ENCODE measurements at regions not wholly inside any gene's neighbourhood (a gene's known extent, or its start where the extent isn't known, plus 50 kb on each side); places are given as distances from the start of the nearest gene placed in this dataset.

DNA sequence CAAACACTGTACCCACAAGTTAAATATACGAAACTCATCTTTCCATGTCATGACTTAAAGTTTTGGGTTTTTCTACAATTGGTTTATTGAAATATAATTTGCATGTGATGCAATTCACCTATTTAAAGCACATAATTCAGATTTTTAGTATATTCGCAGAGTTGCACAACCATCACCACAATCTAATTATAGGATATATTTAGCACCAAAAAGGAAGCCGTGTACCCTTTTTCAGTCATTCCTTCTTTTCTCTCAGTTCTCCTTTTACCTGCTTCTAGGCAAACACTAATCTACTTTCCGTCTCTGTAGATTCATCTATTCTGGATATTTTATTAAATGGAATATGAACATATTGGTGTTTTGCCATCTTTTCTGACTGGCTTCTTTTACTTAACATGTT is 1458.1 kb upstream of the TENM4 start:
- no peak for DNase-seq

DNA sequence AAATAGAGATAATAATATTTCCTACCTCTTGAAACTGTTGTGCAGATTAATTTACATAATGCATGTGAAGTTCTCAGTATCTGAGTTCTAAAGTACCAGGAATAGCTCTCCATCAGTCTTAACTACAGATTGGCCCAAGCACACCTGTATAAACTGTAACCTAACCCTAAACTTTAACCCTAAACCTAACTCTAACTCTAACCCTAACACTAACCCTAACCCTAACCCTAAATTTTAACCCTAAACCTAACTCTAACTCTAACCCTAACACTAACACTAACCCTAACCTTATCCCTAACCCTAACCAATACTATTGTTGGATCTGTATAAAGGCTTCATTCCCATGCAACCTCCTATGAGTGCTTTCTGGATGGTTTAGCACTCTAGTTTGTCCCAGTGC is 1445.9 kb upstream of the TENM4 start:
- DNase-seq: no peak

DNA sequence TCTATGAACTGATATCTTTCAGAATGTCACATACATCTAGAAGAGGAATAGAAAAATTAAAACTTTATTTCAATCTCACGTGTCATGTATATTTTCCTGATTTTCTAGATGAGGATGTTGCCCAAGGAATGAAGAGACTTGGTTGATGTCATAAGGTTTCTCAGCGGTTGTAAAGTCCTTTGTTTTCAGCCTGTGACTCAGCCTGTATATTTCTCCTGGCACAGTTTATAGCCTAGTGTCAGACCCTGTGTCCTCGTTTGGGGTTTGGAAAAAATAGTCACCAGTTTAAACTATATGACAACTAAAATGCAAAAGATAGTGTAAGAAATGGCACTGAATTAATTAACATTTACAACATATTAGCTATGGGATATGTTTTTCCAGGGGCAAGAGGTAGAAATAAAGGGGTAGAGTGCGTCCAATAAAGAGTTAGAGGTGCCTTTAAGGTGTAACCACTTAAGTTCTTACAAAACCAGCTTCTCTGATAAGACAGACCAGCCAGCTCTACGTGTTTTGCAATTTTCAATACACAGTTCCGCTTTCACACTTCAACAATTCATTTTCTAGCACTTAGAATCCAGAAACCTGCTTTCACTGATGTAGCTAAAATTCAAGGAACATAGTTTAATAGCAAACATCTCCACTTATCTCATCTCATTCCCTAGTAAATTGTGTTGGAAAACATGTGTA is 1432.6 kb upstream of the TENM4 start:
- no peak for DNase-seq

DNA sequence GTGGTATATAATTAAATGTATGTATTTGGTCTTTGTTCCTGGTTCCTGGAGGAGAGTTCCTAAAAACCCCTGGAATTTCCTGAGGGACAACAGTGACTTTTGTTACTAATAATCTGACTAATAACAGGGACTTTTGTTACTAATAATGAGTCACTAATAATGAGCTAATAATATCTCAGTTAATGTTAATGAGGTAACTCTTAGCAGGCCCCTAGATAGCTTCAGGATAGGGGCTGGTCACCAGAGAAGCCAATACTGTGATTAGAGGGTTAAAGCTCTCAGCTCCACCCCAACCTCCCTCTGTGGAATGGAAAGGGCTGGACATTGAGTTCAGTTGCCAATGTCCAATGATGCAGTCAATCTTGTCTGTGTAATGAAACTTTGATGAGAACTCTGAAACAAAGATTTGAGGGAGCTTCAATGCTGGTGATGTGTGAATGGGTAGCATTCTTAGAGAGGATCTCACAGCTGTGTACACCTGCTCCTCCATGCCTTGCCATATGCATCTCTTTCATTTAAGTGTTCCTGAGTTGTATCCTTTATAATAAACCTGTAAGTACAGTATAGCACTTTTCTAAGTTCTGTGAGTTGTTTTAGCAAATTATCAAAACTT is 1431.4 kb upstream of the TENM4 start:
- no peak for DNase-seq

DNA sequence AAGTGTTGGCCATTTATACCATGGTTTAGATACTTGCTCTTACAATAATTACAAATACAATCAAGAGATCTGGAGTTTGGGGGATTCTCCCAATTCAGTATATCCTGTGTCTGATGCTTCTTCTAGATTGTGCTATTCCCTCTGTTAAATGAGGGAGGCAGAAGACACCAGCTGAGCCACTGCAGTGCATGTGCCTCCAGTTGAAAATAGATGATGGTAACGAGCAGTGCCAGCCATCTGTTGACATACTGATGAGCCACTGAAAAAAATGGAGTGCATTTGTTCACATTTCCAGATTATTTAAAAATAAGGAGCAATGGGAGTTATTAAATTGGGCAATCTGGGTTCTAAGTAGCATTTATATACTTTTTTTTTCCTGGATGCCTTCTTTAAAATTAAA is 1428.0 kb upstream of the TENM4 start:
- DNase-seq: no peak

DNA sequence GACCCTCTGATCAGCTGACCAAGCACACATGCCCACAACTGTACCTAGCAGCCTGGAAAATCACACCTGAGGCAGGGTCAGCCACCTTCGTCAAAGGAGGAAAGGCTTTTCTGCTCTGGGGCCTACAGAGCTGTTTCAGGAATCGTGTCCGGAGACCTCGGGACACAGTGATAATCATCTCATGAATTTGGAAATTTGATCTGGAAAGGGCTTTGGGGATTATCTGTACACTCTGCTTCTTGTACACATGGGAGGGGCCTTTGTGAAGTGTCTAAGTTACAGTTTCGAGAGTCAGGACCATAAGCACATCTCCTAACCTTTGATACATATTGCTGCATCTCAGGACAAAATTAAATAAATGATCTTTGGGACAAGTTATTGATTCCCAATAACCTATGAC is 1421.2 kb upstream of the TENM4 start:
- no peak for DNase-seq

DNA sequence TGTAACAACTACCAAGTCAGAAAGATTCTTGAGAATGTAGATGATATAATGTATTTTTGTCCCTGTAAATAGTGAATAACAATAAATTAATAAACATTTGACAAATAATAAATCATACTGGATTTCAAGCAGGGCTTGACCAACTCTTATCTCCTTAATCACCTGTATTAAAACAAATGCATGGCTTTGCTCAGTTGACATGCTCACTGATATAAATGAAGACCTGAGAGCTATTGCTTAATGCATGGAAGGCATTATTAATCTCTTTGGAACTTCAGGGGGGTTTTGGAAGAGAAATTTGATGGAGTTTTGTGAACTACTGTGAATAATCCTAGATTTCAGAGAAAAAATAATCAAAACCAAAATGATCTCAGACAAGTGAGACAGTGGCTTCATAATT is 1420.4 kb upstream of the TENM4 start:
- DNase-seq: no peak

DNA sequence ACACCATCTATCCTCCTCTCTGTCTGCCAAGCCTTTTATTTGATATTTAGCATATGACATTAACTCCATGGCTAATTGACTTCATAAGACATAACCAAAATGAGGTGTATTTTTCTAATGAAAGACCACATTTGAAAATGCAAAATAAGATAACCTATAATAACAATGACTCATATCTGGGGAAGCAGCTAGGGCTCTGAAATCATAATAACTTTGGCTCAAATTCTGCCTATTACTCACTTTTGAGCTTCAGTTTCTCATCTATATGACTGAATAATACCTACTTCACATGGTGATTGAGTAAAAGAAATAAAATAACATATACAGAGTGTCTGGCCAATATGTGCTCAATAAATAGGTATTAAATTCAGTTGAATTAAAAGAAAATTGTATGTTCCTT is 1419.8 kb upstream of the TENM4 start:
- no peak for DNase-seq

DNA sequence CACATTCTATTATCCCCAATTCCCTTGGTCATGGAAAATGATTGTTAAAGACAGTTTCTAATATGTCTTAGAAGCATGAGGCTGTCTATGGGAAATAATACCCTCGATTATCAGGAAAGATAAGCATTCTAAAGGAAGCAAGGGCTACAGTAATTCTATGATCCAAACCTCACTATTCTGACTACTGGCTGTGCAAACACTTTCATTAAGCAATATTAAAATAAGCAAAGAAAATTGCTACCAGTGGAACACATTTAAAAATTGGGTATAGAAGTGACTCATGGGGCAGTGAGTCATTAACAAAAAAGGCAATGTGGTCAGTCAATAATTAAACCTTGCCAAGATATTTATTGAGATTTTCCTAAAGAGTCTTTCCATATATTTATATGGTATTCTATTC is 1415.2 kb upstream of the TENM4 start:
- no peak for DNase-seq

DNA sequence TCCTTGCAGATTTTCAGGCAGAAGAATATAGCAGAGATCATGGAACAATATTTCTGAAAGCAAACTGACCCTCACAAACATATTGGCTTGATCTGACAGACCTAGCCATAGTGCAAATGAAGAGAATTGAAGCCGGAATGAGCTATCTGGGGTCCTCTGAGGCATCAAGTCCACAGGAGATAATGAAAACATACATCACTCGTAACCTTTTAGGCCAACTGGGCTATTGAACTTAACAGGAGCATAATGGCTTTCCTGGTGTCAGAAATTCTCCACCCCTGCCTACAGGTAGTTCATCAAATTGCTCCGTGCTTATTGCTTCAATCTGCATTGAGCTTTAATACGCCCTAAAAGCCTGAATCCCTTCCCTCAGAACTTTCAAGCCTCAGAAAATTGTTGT is 1414.6 kb upstream of the TENM4 start:
- DNase-seq: no peak

DNA sequence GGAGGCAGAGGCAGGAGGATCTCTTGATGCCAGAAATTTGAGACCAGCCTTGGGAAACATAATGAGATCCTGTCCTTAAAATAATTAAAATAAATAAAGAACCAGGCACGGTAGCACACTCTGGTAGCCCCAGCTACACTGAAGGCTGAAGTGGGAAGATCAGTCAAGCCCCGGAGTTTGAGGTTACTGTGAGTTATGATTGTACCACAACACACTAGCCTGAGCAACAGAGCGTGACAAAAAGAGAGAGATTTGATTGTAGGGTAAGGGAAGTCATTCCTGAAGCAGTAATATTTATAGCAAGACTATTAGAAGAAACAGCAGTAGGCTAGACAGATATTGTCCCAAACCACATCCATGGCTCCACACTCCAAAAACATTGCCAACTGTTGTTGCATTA is 1408.4 kb upstream of the TENM4 start:
- no peak for DNase-seq

DNA sequence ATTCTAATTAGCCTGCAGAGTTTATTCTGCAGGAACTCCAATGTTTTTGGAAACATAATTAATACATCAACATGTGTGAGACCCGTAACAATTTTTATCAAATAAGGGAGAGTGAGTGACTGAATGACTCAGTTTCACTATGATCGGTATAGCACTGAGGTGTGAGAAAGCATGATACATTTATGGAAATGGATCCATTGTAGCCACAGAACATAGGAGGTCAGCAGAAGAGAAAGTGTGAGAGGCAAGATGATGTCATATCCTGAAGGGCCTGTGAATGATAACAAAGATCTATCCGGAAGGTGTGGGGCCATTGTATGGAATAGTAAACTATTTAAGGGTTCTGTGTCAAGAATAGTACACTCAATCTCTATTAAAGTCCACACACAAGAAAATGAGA is 1406.1 kb upstream of the TENM4 start:
- no peak for DNase-seq

DNA sequence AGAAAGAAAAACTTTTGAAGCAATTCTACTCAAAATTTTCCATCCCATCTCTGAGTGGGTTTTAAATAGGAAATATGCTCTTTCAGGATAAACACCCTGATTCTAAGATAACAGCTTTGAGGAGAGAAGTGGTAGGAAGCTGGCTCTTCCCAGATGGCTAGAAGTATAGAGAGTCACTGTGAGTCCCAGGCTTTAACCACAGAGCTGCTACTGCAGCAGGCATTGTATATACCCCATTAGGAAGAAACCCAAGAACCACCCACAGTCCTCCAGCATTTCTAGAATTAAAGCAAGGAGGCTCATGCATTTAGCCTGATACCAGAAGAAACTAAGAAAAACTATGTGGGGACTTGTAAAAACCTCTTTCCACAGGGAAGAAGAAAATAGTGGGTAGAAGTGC is 1405.6 kb upstream of the TENM4 start:
- no peak for DNase-seq

DNA sequence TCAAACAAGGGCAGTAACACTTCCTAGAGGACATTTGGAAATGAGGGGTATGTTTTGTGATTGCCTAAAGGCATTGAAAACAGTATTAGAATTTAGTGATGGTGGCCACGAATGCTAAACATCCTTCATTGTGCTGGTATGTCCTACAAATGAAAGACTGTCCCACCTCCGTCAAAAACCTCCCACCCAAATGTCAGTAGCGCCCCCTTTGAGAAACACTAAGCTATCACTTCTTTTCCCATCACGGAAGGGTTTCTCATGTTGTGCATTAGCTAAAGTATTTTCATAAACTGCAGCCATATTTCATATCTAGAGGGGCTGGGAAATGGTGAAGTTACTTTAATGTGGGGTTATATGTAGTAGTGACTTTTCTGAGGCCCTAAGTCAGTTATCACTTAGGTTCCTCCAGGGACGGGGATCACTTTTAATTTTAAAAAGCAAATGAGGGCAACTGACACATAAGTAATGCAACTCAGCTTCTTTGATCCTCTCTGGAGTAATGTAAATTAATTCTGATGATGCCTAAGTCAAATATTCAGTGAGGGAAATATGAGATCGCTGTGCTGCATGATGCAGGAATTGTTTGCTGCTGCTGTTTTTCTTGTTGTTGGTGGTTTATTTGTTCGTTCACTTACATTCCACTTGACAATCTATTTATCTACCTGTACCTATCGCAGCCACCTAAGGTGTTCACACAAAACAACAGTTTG is 1403.4 kb upstream of the TENM4 start:
- DNase-seq: no peak

DNA sequence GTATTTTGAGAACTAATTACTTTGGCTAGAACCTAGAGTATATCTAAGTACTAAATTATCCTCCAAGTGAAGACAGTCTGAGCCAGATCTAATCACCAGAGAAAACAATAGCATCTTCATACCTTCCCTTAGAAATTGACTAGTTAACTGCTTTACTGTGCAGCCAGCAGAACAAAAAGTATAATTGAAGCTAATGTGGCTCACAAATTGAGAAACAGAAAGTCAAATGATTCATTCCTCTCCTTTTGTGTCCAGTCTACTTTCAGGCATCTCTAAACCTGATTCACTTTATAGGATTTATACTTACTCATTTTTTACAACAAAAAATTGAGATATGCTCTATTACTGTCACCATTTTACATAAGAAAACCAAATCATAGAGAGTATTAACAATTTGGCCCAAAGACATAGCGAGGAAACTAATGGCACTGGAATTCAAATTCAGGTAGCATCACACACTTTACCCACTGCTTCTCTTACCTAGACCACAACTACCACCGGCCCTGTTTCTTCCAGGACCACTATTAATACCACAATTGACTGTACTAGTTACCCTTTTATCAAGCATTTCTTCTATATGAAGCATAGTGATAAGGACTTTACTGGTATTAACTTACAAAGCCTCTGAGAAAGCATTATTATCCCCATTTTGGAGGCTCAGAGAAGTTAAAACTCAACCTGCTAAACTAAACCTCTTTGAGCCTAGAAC is 1402.6 kb upstream of the TENM4 start:
- DNase-seq: no peak

DNA sequence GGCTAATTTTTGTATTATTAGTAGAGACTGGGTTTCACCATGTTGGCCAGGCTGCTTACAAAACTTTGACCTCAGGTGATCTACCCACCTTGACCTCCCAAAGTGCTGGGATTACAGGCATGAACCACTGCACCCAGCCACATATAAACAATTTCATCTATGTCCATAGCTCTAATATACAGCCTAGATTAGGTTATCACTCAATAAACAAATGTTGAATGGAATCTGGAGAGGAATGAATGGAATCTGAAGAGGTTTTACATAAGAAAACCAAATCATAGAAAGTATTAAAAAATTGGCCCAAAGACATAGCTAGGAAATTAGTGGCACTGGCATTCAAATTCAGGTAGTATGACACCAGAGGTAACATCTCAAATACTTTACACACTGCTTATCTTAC is 1401.4 kb upstream of the TENM4 start:
- DNase-seq: no peak

DNA sequence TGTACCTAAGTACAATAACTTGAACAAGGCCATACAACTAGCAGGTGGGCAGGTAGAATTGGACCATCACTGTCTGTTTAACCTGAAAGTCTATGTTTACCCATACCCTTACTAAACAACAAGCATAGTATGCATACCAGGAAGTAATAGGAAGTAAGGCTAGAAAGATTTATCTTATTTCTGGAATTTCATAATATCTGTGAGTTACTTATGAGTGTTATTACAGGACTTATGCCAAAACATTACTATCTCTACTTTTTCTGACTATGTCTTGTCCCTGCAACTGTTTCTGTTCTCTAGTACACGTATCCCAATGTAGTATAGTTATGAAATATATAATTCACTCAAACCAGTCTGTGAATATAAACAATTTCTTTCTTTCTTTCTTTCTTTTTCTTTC is 1400.8 kb upstream of the TENM4 start:
- DNase-seq: no peak

DNA sequence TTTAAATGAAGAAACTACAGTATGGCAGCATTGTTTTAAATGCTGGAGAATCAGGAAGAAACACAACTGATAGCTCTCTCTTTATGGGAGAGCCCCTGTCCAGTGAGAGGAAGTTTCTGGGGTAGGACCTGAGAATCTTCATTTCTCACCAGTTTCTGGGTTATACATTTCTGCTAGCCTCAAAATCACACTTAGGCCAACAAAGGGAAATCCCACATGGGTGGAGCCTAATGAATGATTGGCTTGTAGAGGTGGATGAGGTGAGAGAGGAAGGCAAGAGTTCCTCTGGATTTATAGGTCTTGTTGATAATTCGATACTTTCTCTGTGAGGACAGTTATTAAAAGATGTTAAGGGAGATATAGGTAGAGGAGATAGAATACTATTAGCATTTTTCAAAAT is 1397.3 kb upstream of the TENM4 start:
- DNase-seq: no peak

DNA sequence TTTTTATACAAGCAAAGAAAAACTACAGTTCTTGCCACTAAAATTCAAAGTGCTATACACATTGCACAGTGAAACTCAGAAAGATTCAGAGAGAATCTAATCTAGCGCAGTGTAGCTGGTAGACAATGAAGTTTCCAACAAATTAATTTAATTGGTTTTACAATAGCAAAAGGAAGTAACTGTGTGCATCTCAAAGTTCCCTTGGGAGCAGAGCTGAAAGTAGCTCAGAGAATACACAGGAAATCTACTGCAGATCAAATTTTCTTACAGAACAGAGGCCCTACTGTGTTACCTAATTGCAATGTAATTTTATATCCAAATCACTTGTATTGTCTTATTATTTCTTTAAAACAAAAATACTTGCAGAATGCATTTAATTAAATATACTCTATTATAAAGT is 1396.2 kb upstream of the TENM4 start:
- no peak for DNase-seq

DNA sequence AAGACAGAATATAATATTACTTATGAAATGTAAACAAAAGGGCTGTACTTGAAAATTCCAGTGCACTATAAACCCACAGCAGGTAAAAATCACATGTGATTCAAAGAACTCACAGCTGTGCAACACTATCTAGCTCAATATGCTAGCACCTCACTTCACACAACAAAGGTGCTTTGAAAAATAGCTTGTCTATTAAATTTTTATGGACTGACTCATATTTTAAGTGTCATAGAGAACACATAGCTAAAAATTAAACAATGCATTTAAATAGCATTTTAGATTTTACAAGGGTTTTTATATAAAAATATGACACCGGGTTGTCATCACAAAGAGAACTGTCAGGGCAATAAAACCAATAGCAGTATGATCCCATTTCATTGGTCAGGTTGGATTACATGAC is 1390.5 kb upstream of the TENM4 start:
- DNase-seq: no peak

DNA sequence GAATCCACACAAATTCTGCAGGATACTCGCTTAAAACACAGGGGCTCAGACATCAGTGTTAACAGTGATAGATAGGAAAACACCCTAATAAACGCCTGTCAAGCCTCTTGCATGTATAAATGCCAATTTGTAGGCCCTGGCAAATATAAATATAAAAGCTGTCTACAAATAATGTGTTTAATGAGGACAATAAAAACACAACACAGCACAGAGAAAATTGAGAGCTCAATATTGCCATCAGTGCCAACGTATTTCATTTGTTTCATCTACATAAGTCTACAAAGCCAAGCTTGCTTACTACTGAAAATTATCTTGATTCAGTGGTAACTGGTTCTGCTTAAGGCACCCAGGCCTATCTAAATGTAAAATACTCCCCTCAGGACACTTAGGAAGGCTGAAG is 1387.0 kb upstream of the TENM4 start:
- DNase-seq: no peak

DNA sequence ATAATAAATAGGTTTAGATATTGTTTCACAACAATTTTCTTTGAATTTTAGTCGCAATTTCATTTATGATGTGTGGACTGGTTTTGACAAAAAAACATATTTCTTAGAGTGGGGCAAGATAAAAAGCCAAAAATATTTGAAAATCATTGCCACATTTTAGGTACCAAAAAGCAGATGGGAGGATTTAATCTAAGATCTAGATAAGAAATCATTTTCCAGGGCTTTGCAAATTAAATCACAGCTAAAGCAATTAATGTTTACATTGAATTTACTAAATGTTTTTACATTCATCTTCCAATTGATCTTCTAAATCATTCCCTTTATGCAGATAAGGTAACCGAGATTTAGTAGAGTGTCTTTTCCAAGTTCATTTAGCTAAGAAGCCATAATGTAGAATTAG is 1386.0 kb upstream of the TENM4 start:
- DNase-seq: no peak

DNA sequence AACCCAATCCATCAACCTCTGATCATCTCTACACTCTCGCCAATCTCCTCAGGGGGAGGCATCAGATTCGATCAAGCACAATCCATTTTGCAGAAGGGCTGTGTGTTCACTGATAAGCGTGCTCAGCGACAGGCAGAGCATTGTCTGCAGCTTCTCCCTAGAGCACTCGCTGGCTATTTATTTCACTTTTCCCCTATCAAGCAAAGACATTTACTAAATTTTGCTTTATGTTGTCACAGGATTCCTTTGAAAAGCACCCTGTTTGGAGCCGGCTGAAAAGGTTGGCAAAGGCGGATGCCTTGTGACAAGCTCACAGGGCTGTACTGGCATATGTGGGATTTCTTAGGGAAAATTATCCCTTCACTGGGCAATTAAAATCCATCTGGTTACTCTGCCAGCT is 1381.5 kb upstream of the TENM4 start:
- peak; percentile 77 for DNase-seq

DNA sequence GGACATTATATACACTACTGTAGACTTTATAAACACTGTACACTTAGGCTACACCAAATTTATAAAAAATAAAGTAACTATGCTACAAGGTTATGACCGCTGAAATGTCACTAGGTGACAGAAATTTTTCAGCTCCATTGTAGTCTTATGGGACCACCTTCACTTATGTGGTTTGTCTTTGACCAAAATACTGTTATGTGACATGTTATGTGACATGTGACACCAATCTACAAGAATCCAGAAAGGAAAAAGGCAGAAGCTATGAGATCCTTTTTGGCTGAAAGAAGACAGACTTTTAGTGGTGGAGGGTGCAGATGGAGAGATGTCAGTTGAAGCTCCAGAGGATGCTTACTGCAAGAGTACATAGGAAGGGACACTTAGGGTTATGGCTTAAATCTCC is 1378.4 kb upstream of the TENM4 start:
- no peak for DNase-seq

All from NCI-H1105 treated with DMSO at 0.1 percent for 48 hours (cell line).